ENCODE measurements at regions not wholly inside any gene's neighbourhood (a gene's known extent, or its start where the extent isn't known, plus 50 kb on each side); places are given as distances from the start of the nearest gene placed in this dataset.
A peak's percentile ranks its signal among the peaks of the same experiment; 100 is the strongest.

DNA sequence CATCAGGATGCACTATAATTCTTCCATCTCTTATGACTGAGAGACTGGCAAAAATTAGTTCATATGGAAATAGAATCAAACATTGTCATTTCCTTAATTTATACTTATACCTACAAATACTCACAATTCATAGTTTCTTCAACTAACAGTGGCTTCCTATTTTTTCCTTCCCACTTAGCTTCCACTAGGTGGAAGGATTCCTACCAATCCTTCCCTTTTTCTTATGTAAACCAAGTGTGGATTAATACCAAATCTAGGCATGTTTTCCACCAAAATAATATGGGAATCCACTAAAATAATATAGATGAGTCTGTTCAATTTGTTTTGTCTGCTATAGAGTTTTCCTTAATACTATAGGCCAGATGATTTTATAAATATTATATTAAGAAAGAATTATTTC lies 1537.1 kb downstream of the PLA2G4A start:
- Histone ChIP-seq H3K9me3 (no peaks in the 10 kb centered on the region), H3K4me3 (no peak overlapping the region), H3K4me2 (no peak overlapping the region), H3K27ac (no peak overlapping the region), H3K4me1 (peaks cover 7% of the 10 kb centered on the region; the same call in 1 of the 3 replicates)
- POLR2A ChIA-PET: no interaction called here
- DNase-seq (ENCODE audit: low read depth in 1 of 2, low spot score in 1 of 2) (no peak), FAIRE-seq (no peak), ATAC-seq (no peak)
- CTCF ChIA-PET: no interaction called here
- TF ChIP-seq NFE2L2 (conservative IDR thresholded peaks at IDR 0.05; ENCODE audit: low read length) (no peak), RAD21 (conservative IDR thresholded peaks at IDR 0.05 in 1 of 2, IDR thresholded peaks at IDR 0.05 in 1 of 2) (no peak)
- TF ChIP-seq, protein P1, sequence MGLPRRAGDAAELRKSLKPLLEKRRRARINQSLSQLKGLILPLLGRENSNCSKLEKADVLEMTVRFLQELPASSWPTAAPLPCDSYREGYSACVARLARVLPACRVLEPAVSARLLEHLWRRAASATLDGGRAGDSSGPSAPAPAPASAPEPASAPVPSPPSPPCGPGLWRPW (IDR thresholded peaks at IDR 0.05): no peak
- TF ChIP-seq, protein P2, sequence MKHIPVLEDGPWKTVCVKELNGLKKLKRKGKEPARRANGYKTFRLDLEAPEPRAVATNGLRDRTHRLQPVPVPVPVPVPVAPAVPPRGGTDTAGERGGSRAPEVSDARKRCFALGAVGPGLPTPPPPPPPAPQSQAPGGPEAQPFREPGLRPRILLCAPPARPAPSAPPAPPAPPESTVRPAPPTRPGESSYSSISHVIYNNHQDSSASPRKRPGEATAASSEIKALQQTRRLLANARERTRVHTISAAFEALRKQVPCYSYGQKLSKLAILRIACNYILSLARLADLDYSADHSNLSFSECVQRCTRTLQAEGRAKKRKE (CRISPR knock-in tag; IDR thresholded peaks at IDR 0.05; ENCODE audit: low read depth): no peak

DNA sequence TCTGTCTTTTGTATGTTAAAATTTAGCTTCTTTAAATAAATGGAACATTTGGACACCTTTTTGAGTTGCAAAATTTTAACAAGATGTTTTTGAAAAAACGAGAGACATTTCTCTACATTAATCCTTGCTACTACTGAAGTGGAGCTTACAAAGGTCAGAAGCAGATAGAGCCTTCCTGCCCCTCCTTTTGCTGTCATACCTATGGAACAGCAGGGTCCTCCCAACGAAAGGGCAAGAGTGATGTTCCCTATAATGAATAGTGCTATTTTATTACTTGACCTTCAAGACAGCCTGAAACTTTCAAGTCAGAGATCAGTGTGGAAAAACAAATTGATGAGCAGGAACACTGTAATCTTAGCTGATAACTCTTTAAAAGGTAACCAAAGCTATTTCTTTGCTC lies 1538.9 kb downstream of the PLA2G4A start:
- no peaks in the 10 kb centered on the region for H3K9me3 ChIP-seq
- H3K4me3 ChIP-seq: no peak overlapping the region
- H3K27ac ChIP-seq: no peak overlapping the region
- peak overlapping the region; percentile 37 for H3K4me2 ChIP-seq
- H3K4me1 ChIP-seq: peaks cover 7% of the 10 kb centered on the region; the same call in 1 of the 3 replicates
- no peak for ATAC-seq
- 3% methylated on average over 2 of the region's 2 CpGs for WGBS (ENCODE audit: missing lambda C conversion rate)
- no peak for TF ChIP-seq EHF (CRISPR knock-in tag; IDR thresholded peaks at IDR 0.05)
- TF ChIP-seq HOXA7 (CRISPR knock-in tag; IDR thresholded peaks at IDR 0.05): no peak
- no peak for TF ChIP-seq RNF2 (IDR thresholded peaks at IDR 0.05; ENCODE audit: borderline replicate concordance, low read depth)
- no peak for TF ChIP-seq HOXB5 (CRISPR knock-in tag; IDR thresholded peaks at IDR 0.05)
- TF ChIP-seq RFX5 (IDR thresholded peaks at IDR 0.05): no peak
- TF ChIP-seq HDAC2 (IDR thresholded peaks at IDR 0.05): no peak
- TF ChIP-seq CEBPB (IDR thresholded peaks at IDR 0.05): no peak
- TF ChIP-seq, protein P3, sequence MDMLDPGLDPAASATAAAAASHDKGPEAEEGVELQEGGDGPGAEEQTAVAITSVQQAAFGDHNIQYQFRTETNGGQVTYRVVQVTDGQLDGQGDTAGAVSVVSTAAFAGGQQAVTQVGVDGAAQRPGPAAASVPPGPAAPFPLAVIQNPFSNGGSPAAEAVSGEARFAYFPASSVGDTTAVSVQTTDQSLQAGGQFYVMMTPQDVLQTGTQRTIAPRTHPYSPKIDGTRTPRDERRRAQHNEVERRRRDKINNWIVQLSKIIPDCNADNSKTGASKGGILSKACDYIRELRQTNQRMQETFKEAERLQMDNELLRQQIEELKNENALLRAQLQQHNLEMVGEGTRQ (IDR thresholded peaks at IDR 0.05): no peak
- TF ChIP-seq ZC3H11A (IDR thresholded peaks at IDR 0.05): no peak
- TF ChIP-seq, protein P4, sequence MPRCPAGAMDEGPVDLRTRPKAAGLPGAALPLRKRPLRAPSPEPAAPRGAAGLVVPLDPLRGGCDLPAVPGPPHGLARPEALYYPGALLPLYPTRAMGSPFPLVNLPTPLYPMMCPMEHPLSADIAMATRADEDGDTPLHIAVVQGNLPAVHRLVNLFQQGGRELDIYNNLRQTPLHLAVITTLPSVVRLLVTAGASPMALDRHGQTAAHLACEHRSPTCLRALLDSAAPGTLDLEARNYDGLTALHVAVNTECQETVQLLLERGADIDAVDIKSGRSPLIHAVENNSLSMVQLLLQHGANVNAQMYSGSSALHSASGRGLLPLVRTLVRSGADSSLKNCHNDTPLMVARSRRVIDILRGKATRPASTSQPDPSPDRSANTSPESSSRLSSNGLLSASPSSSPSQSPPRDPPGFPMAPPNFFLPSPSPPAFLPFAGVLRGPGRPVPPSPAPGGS (IDR thresholded peaks at IDR 0.05): no peak
- TF ChIP-seq, protein P5, sequence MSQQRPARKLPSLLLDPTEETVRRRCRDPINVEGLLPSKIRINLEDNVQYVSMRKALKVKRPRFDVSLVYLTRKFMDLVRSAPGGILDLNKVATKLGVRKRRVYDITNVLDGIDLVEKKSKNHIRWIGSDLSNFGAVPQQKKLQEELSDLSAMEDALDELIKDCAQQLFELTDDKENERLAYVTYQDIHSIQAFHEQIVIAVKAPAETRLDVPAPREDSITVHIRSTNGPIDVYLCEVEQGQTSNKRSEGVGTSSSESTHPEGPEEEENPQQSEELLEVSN (IDR thresholded peaks at IDR 0.05; ENCODE audit: borderline replicate concordance, low read depth): no peak
- TF ChIP-seq POLR2AphosphoS2 (conservative IDR thresholded peaks at IDR 0.05; ENCODE audit: low read length): no peak
- TF ChIP-seq FOSL2 (IDR thresholded peaks at IDR 0.05): no peak
- no peak for TF ChIP-seq FOSL2 (CRISPR knock-in tag; IDR thresholded peaks at IDR 0.05)
- TF ChIP-seq, protein P6, sequence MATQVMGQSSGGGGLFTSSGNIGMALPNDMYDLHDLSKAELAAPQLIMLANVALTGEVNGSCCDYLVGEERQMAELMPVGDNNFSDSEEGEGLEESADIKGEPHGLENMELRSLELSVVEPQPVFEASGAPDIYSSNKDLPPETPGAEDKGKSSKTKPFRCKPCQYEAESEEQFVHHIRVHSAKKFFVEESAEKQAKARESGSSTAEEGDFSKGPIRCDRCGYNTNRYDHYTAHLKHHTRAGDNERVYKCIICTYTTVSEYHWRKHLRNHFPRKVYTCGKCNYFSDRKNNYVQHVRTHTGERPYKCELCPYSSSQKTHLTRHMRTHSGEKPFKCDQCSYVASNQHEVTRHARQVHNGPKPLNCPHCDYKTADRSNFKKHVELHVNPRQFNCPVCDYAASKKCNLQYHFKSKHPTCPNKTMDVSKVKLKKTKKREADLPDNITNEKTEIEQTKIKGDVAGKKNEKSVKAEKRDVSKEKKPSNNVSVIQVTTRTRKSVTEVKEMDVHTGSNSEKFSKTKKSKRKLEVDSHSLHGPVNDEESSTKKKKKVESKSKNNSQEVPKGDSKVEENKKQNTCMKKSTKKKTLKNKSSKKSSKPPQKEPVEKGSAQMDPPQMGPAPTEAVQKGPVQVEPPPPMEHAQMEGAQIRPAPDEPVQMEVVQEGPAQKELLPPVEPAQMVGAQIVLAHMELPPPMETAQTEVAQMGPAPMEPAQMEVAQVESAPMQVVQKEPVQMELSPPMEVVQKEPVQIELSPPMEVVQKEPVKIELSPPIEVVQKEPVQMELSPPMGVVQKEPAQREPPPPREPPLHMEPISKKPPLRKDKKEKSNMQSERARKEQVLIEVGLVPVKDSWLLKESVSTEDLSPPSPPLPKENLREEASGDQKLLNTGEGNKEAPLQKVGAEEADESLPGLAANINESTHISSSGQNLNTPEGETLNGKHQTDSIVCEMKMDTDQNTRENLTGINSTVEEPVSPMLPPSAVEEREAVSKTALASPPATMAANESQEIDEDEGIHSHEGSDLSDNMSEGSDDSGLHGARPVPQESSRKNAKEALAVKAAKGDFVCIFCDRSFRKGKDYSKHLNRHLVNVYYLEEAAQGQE (IDR thresholded peaks at IDR 0.05): no peak
- no peak for TF ChIP-seq MYC (IDR thresholded peaks at IDR 0.05; ENCODE audit: borderline replicate concordance, low read length)
- ChIA-PET POLR2A (no interaction called here), CTCF (no interaction called here)
- peak in 1 of 2 experiments; percentile 23 for DNase-seq (ENCODE audit: low read depth in 1 of 2, low spot score in 1 of 2)
- FAIRE-seq: no peak

Measured in A549 (cell line).